K562 (cell line): ENCODE measurements at regions not wholly inside any gene's neighbourhood (a gene's known extent, or its start where the extent isn't known, plus 50 kb on each side); places are given as distances from the start of the nearest gene placed in this dataset.

ENCODE experiments used
- CREBBP ChIP-seq: IDR thresholded peaks from one replicate; pipeline ENCODE4 v1.6.1; 2012; ENCODE audit warnings: low read depth, mild to moderate bottlenecking, control low read depth, inconsistent platforms, low read length
- FOSL1 ChIP-seq: fragments of 200-800 bp; sonication (Bioruptor generic); conservative IDR thresholded peaks from 2 replicates; pipeline ENCODE4 v1.6.1; 2016; ENCODE audit warnings: missing genetic modification characterization, missing compliant biosample characterization
- FOXK2 ChIP-seq, 2 experiments: fragments of 450-650 bp; IDR thresholded peaks in 1 of 2; conservative IDR thresholded peaks in 1 of 2; 2 replicates each; pipeline ENCODE4 v1.6.1; 2016; ENCODE audit warnings: low read depth in 2 of 2, mild to moderate bottlenecking in 1 of 2
- MCM5 ChIP-seq: fragments of 450-650 bp; IDR thresholded peaks from 2 replicates; pipeline ENCODE4 v1.6.1; 2016; ENCODE audit warnings: low read depth
- PBX2 ChIP-seq, 2 experiments: IDR thresholded peaks in 1 of 2; conservative IDR thresholded peaks in 1 of 2; 2 replicates each; pipeline ENCODE4 v1.6.1; 2016; ENCODE audit warnings: low read depth in 2 of 2, mild to moderate bottlenecking in 1 of 2, missing compliant biosample characterization in 1 of 2, missing genetic modification characterization in 1 of 2, moderate library complexity in 1 of 2
- RREB1 ChIP-seq: fragments of 250-450 bp; sonication (Bioruptor Pico); IDR thresholded peaks from 2 replicates; pipeline ENCODE4 v1.4.0; 2020
- ZNF253 ChIP-seq: fragments of 250-450 bp; sonication (Bioruptor Pico); conservative IDR thresholded peaks from 2 replicates; pipeline ENCODE4 v1.6.1; 2021; ENCODE audit warnings: mild to moderate bottlenecking
- ZNF444 ChIP-seq: fragments of 250-450 bp; sonication (Bioruptor Pico); IDR thresholded peaks from 2 replicates; pipeline ENCODE4 v1.4.0; 2020; ENCODE audit warnings: mild to moderate bottlenecking, moderate library complexity
- TF ChIP-seq, protein P1 (sequence below), 2 experiments: fragments of 450-650 bp; IDR thresholded peaks; 2 replicates each; pipeline ENCODE4 v1.6.1; 2016; ENCODE audit warnings: mild to moderate bottlenecking in 2 of 2, borderline replicate concordance in 1 of 2, low read depth in 1 of 2, moderate library complexity in 1 of 2

GRCh38 chr1:22285549-22286396, 142.9 kb upstream of the WNT4 start (continued):
- TF ChIP-seq RREB1 (CRISPR knock-in tag) (no peak), PBX2 (CRISPR knock-in tag; IDR thresholded peaks at IDR 0.05; ENCODE audit: low read depth) (no peak), PBX2 (tag; conservative IDR thresholded peaks at IDR 0.05; ENCODE audit: low read depth) (no peak), FOSL1 (peak; percentile 90), FOXK2 (conservative IDR thresholded peaks at IDR 0.05 in 1 of 2, IDR thresholded peaks at IDR 0.05 in 1 of 2; ENCODE audit: low read depth in 2 of 2) (peak in 1 of 2 experiments; percentile 41; a peak in 1 of 4 replicates), CREBBP (no peak), MCM5 (no peak), ZNF253 (CRISPR knock-in tag) (no peak), ZNF444 (CRISPR knock-in tag) (no peak)
- TF ChIP-seq, protein P1, sequence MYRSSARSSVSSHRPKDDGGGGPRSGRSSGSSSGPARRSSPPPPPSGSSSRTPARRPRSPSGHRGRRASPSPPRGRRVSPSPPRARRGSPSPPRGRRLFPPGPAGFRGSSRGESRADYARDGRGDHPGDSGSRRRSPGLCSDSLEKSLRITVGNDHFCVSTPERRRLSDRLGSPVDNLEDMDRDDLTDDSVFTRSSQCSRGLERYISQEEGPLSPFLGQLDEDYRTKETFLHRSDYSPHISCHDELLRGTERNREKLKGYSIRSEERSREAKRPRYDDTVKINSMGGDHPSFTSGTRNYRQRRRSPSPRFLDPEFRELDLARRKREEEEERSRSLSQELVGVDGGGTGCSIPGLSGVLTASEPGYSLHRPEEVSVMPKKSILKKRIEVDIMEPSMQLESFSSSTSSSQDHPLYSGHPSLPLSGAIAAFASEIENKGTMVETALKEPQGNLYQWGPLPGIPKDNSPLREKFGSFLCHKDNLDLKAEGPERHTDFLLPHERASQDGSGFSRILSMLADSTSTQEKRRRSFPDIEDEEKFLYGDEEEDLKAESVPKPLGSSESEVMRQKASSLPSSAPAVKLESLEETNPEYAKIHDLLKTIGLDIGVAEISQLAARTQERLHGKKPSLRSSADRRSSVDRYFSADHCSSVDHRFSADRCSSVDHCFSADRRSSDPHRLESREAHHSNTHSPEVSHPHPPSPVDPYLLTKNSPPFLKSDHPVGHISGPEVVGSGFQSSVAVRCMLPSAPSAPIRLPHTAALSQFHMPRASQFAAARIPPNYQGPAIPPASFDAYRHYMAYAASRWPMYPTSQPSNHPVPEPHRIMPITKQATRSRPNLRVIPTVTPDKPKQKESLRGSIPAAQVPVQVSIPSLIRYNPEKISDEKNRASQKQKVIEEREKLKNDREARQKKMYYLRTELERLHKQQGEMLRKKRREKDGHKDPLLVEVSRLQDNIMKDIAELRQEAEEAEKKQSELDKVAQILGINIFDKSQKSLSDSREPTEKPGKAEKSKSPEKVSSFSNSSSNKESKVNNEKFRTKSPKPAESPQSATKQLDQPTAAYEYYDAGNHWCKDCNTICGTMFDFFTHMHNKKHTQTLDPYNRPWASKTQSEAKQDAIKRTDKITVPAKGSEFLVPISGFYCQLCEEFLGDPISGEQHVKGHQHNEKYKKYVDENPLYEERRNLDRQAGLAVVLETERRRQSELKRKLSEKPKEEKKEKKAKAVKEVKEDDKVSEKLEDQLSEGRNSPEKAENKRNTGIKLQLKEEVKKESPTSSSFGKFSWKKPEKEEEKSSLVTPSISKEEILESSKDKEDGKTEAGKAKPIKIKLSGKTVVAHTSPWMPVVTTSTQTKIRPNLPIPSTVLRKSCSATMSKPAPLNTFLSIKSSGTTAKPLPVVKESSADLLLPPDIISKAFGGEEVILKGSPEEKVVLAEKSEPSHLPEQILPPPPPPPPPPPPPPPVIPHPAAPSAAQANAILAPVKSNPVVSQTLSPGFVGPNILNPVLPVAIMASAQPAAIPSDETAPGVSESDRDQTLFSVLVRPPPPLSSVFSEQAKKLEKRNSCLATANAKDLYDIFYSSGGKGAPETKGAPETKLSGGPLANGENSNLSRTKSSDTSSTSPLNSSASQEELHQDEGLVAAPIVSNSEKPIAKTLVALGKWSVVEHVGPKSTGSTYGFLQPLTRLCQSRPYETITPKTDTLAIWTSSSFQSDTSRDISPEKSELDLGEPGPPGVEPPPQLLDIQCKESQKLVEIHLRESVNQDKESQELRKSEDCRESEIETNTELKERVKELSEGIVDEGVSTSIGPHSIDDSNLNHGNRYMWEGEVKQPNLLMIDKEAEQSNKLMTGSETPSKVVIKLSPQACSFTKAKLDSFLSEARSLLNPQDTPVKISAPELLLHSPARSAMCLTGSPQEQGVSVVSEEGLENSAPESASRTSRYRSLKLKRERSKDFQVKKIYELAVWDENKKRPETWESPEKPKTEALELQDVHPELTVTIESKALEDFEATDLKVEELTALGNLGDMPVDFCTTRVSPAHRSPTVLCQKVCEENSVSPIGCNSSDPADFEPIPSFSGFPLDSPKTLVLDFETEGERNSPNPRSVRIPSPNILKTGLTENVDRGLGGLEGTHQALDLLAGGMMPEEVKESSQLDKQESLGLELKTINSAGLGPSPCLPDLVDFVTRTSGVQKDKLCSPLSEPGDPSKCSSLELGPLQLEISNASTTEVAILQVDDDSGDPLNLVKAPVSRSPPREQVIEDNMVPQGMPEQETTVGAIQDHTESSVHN (IDR thresholded peaks at IDR 0.05; ENCODE audit: borderline replicate concordance in 1 of 2, low read depth in 1 of 2) = no peak
